ENCODE measurements at regions not wholly inside any gene's neighbourhood (a gene's known extent, or its start where the extent isn't known, plus 50 kb on each side); places are given as distances from the start of the nearest gene placed in this dataset.

DNA sequence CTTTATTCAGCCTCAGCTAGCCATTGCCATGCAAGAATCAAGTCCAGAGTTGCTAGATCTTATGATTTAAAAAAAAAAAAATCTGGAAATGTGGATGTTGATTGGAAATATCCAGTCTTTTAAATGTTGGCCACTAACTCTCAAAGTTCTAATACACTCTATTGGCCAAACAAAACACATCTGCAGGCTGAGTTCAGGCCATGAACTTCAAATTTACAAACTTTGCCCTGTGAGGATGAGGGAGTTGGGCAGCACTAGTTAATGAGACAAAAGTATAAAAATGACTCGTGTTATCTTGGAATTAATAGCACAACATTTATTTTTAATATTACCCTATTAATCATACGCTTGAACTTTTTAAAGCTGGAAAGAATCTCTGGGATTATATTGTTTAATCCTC, 432.3 kb downstream of the PLPP3 start:
- no peaks in the 10 kb centered on the region for H3K4me1 ChIP-seq (ENCODE audit: insufficient read depth, poor library complexity, severe bottlenecking)
- no peaks in the 10 kb centered on the region for H3K27me3 ChIP-seq (ENCODE audit: insufficient read depth, poor library complexity, severe bottlenecking)
- TF ChIP-seq, protein P1, sequence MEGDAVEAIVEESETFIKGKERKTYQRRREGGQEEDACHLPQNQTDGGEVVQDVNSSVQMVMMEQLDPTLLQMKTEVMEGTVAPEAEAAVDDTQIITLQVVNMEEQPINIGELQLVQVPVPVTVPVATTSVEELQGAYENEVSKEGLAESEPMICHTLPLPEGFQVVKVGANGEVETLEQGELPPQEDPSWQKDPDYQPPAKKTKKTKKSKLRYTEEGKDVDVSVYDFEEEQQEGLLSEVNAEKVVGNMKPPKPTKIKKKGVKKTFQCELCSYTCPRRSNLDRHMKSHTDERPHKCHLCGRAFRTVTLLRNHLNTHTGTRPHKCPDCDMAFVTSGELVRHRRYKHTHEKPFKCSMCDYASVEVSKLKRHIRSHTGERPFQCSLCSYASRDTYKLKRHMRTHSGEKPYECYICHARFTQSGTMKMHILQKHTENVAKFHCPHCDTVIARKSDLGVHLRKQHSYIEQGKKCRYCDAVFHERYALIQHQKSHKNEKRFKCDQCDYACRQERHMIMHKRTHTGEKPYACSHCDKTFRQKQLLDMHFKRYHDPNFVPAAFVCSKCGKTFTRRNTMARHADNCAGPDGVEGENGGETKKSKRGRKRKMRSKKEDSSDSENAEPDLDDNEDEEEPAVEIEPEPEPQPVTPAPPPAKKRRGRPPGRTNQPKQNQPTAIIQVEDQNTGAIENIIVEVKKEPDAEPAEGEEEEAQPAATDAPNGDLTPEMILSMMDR (IDR thresholded peaks at IDR 0.05; ENCODE audit: poor library complexity, severe bottlenecking), result no peak
- no peaks in the 10 kb centered on the region for H3K36me3 ChIP-seq (ENCODE audit: low read depth)
- H3K4me3 ChIP-seq (ENCODE audit: severe bottlenecking), result no peak overlapping the region
- no peaks in the 10 kb centered on the region for H3K9me3 ChIP-seq (ENCODE audit: severe bottlenecking)
- DNase-seq (ENCODE audit: low spot score) (no peak), ATAC-seq (ENCODE audit: low read depth) (no peak)
- H3K27ac ChIP-seq (ENCODE audit: poor library complexity, severe bottlenecking), result no peak overlapping the region

DNA sequence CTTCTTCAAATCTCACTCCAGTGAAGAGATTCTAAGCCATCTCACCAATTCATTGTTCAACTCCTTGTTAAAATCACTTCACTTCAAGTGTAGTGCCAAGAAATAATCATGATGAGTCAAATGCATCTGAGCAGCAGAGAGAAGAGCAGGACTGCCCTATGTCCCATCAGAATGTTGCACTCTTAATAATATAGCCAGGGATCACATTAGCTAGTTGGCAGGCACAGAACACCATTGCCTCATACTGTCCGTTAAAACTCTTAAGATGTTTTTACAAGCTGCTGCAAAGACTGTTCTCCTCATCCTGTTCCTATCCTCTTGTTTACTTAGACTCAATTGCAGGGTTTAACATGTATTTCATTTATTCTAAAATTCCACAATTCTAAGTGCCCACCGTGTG, 432.9 kb downstream of the PLPP3 start:
- no peaks in the 10 kb centered on the region for H3K27me3 ChIP-seq (ENCODE audit: insufficient read depth, poor library complexity, severe bottlenecking)
- H3K4me1 ChIP-seq (ENCODE audit: insufficient read depth, poor library complexity, severe bottlenecking), result no peaks in the 10 kb centered on the region
- H3K9me3 ChIP-seq (ENCODE audit: severe bottlenecking), result no peaks in the 10 kb centered on the region
- H3K27ac ChIP-seq (ENCODE audit: poor library complexity, severe bottlenecking), result no peak overlapping the region
- H3K36me3 ChIP-seq (ENCODE audit: low read depth), result no peaks in the 10 kb centered on the region
- no peak overlapping the region for H3K4me3 ChIP-seq (ENCODE audit: severe bottlenecking)
- ATAC-seq (ENCODE audit: low read depth), result peak; percentile 17; the same call in 1 of the 3 replicates
- no peak for DNase-seq (ENCODE audit: low spot score)
- TF ChIP-seq, protein P1 (IDR thresholded peaks at IDR 0.05; ENCODE audit: poor library complexity, severe bottlenecking), result no peak

DNA sequence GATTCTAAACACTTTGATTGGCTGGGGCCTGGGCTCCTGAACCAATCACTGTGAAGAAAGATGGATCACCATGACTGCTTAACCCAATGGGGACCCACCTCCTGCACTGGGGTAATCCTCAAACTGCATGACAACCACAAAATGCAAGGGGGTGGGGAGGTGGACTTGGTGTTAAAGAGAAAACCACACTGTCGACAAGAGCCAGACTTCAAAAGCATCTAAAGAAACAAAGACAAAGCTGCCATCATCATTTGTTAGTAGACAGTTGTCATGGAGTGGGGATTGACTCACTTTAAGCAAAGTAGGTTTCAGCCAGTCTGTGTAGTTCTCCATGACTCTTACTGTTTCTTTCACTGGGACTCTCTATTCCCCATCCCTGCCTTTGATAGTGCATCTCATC, 433.8 kb downstream of the PLPP3 start:
- no peaks in the 10 kb centered on the region for H3K36me3 ChIP-seq (ENCODE audit: low read depth)
- no peak for ATAC-seq (ENCODE audit: low read depth)
- H3K27me3 ChIP-seq (ENCODE audit: insufficient read depth, poor library complexity, severe bottlenecking), result no peaks in the 10 kb centered on the region
- no peaks in the 10 kb centered on the region for H3K4me1 ChIP-seq (ENCODE audit: insufficient read depth, poor library complexity, severe bottlenecking)
- no peak for DNase-seq (ENCODE audit: low spot score)
- no peak overlapping the region for H3K4me3 ChIP-seq (ENCODE audit: severe bottlenecking)
- H3K27ac ChIP-seq (ENCODE audit: poor library complexity, severe bottlenecking), result no peak overlapping the region
- TF ChIP-seq, protein P1 (IDR thresholded peaks at IDR 0.05; ENCODE audit: poor library complexity, severe bottlenecking), result no peak
- no peaks in the 10 kb centered on the region for H3K9me3 ChIP-seq (ENCODE audit: severe bottlenecking)

DNA sequence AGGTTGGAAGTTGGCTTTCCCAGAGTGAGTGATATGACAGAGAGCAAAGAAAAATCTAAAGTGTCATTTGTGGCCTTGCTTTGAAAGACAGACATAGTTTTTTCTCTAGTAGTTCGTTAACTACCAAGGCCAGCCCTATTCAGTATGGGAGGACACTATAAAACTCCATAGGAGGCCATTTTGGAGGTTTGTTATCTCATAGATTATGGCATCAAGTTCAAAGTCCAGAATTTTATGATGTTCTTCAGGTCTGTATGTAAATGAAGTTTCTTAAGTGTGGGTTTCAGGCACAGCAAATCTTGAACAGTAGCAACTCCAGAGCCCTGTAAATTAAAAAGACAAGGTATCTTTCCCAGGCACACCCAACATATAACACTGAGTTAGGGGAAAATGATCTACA, 437.1 kb downstream of the PLPP3 start:
- TF ChIP-seq, protein P1 (IDR thresholded peaks at IDR 0.05; ENCODE audit: poor library complexity, severe bottlenecking), result no peak
- no peaks in the 10 kb centered on the region for H3K4me1 ChIP-seq (ENCODE audit: insufficient read depth, poor library complexity, severe bottlenecking)
- no peaks in the 10 kb centered on the region for H3K27me3 ChIP-seq (ENCODE audit: insufficient read depth, poor library complexity, severe bottlenecking)
- DNase-seq (ENCODE audit: low spot score) (no peak), ATAC-seq (ENCODE audit: low read depth) (no peak)
- no peak overlapping the region for H3K4me3 ChIP-seq (ENCODE audit: severe bottlenecking)
- no peaks in the 10 kb centered on the region for H3K9me3 ChIP-seq (ENCODE audit: severe bottlenecking)
- H3K36me3 ChIP-seq (ENCODE audit: low read depth), result no peaks in the 10 kb centered on the region
- H3K27ac ChIP-seq (ENCODE audit: poor library complexity, severe bottlenecking), result no peak overlapping the region

DNA sequence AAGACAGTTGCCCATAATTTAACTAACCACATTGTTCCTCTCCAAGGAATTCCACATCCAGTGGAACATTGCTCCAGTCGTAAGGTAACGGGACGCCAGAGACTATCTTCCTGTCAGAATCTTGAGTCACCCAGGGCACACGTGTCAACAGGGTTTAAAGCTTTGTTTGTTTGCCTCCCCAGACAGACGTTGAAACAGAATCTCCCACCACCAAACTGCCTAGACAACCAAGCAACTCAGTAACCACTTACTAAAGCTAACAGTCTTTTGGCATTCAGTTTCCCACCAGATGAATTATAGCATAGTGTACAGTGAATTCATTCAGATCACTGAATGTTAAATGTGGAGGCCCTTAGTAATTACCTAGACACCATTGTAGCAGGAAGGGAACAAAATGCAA, 439.5 kb downstream of the PLPP3 start:
- Histone ChIP-seq H3K36me3 (ENCODE audit: low read depth) (no peaks in the 10 kb centered on the region), H3K27ac (ENCODE audit: poor library complexity, severe bottlenecking) (no peak overlapping the region), H3K27me3 (ENCODE audit: insufficient read depth, poor library complexity, severe bottlenecking) (no peaks in the 10 kb centered on the region), H3K4me3 (ENCODE audit: severe bottlenecking) (no peak overlapping the region), H3K4me1 (ENCODE audit: insufficient read depth, poor library complexity, severe bottlenecking) (no peaks in the 10 kb centered on the region), H3K9me3 (ENCODE audit: severe bottlenecking) (no peaks in the 10 kb centered on the region)
- TF ChIP-seq, protein P1 (IDR thresholded peaks at IDR 0.05; ENCODE audit: poor library complexity, severe bottlenecking), result no peak
- DNase-seq (ENCODE audit: low spot score) (no peak), ATAC-seq (ENCODE audit: low read depth) (no peak)

Measured in RWPE2 (cell line).